Hepatocyte (in vitro differentiated cells): ENCODE measurements at regions not wholly inside any gene's neighbourhood (a gene's known extent, or its start where the extent isn't known, plus 50 kb on each side); places are given as distances from the start of the nearest gene placed in this dataset.

Experiments
- DNase-seq: peaks from one replicate; pipeline ENCODE4 v3.0.0-alpha.2; 2016; ENCODE audit warnings: low spot score
- H2AFZ ChIP-seq: fragments of 200-600 bp; sonication (generic); 2 replicates; pipeline ENCODE4 v1.6.0; 2016; ENCODE audit warnings: antibody characterized with exemption, mild to moderate bottlenecking
- H3K27ac ChIP-seq: fragments of 200-600 bp; sonication (generic); 2 replicates; pipeline ENCODE4 v1.5.1; 2016; ENCODE audit warnings: mild to moderate bottlenecking
- H3K27me3 ChIP-seq: fragments of 200-600 bp; sonication (generic); 2 replicates; pipeline ENCODE4 v1.6.1; 2016
- H3K36me3 ChIP-seq: fragments of 200-600 bp; sonication (generic); replicated peaks from 2 replicates; pipeline ENCODE4 v1.5.1; 2016; ENCODE audit warnings: low read depth; ENCODE audit not compliant: insufficient read depth
- H3K4me1 ChIP-seq: fragments of 200-600 bp; sonication (generic); 2 replicates; pipeline ENCODE4 v1.5.1; 2016; ENCODE audit warnings: mild to moderate bottlenecking, moderate library complexity; ENCODE audit not compliant: insufficient read depth
- H3K4me2 ChIP-seq: fragments of 200-600 bp; sonication (generic); 2 replicates; pipeline ENCODE4 v1.6.0; 2016
- H3K4me3 ChIP-seq: fragments of 200-600 bp; sonication (generic); 2 replicates; pipeline ENCODE4 v1.5.1; 2016; ENCODE audit warnings: mild to moderate bottlenecking
- H3K79me2 ChIP-seq: fragments of 200-600 bp; sonication (generic); 2 replicates; pipeline ENCODE4 v1.6.0; 2017; ENCODE audit warnings: mild to moderate bottlenecking
- H3K9me2 ChIP-seq: fragments of 200-600 bp; sonication (generic); replicated peaks from 2 replicates; pipeline ENCODE4 v1.6.0; 2017; ENCODE audit warnings: mild to moderate bottlenecking; ENCODE audit not compliant: insufficient read depth
- H3K9me3 ChIP-seq: fragments of 200-600 bp; sonication (generic); 2 replicates; pipeline ENCODE4 v1.5.1; 2016; ENCODE audit warnings: low read depth, mild to moderate bottlenecking
- H4K20me1 ChIP-seq: fragments of 200-600 bp; sonication (generic); 2 replicates; pipeline ENCODE4 v1.6.0; 2016; ENCODE audit warnings: mild to moderate bottlenecking; ENCODE audit not compliant: insufficient read depth, poor library complexity, severe bottlenecking
- EZH2 ChIP-seq: fragments of 200-600 bp; sonication (generic); IDR thresholded peaks from 2 replicates; pipeline ENCODE4 v1.6.1; 2016; ENCODE audit warnings: antibody characterized with exemption, mild to moderate bottlenecking, borderline replicate concordance
- EZH2phosphoT487 ChIP-seq: fragments of 200-600 bp; sonication (generic); IDR thresholded peaks from one replicate; pipeline ENCODE4 v1.6.1; 2018; ENCODE audit warnings: antibody characterized with exemption, mild to moderate bottlenecking, low read depth, moderate library complexity; ENCODE audit not compliant: unreplicated experiment, severe bottlenecking
- WGBS: methylation state at CpG from one replicate; pipeline ENCODE4 v1.1.6; 2016; ENCODE audit warnings: low lambda C conversion rate; ENCODE audit errors: missing lambda C conversion rate; 5-methylcytosine and 5-hydroxymethylcytosine counted together
- TF ChIP-seq, protein P1 (sequence below): fragments of 200-600 bp; sonication (generic); IDR thresholded peaks from 2 replicates; pipeline ENCODE4 v1.5.1; 2016; ENCODE audit warnings: antibody characterized with exemption, mild to moderate bottlenecking; ENCODE audit not compliant: poor library complexity

GRCh38 chr13:34139660-34140227 lies 321.8 kb downstream of the RFC3 start:
- no peaks in the 10 kb centered on the region for H3K9me2 ChIP-seq
- H3K27me3 ChIP-seq, result no peaks in the 10 kb centered on the region
- no peak overlapping the region for H2AFZ ChIP-seq
- H3K36me3 ChIP-seq, result no peaks in the 10 kb centered on the region
- WGBS, result 56% methylated on average over 4 of the region's 4 CpGs
- H3K9me3 ChIP-seq, result no peaks in the 10 kb centered on the region
- H3K4me1 ChIP-seq, result no peaks in the 10 kb centered on the region
- H3K4me2 ChIP-seq, result no peak overlapping the region
- no peak overlapping the region for H3K27ac ChIP-seq
- no peaks in the 10 kb centered on the region for H4K20me1 ChIP-seq
- TF ChIP-seq, protein P1, sequence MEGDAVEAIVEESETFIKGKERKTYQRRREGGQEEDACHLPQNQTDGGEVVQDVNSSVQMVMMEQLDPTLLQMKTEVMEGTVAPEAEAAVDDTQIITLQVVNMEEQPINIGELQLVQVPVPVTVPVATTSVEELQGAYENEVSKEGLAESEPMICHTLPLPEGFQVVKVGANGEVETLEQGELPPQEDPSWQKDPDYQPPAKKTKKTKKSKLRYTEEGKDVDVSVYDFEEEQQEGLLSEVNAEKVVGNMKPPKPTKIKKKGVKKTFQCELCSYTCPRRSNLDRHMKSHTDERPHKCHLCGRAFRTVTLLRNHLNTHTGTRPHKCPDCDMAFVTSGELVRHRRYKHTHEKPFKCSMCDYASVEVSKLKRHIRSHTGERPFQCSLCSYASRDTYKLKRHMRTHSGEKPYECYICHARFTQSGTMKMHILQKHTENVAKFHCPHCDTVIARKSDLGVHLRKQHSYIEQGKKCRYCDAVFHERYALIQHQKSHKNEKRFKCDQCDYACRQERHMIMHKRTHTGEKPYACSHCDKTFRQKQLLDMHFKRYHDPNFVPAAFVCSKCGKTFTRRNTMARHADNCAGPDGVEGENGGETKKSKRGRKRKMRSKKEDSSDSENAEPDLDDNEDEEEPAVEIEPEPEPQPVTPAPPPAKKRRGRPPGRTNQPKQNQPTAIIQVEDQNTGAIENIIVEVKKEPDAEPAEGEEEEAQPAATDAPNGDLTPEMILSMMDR, result no peak
- TF ChIP-seq EZH2 (no peak), EZH2phosphoT487 (no peak)
- H3K79me2 ChIP-seq, result no peaks in the 10 kb centered on the region
- H3K4me3 ChIP-seq, result no peak overlapping the region
- DNase-seq, result no peak

GRCh38 chr13:34143637-34144036 lies 325.7 kb downstream of the RFC3 start:
- Histone ChIP-seq H2AFZ (no peak overlapping the region), H3K4me1 (no peaks in the 10 kb centered on the region), H3K4me2 (no peak overlapping the region), H3K36me3 (no peaks in the 10 kb centered on the region), H3K9me2 (no peaks in the 10 kb centered on the region), H3K9me3 (no peaks in the 10 kb centered on the region), H4K20me1 (no peaks in the 10 kb centered on the region), H3K79me2 (no peaks in the 10 kb centered on the region), H3K4me3 (no peak overlapping the region), H3K27ac (no peak overlapping the region), H3K27me3 (no peaks in the 10 kb centered on the region)
- TF ChIP-seq EZH2 (no peak), EZH2phosphoT487 (no peak)
- TF ChIP-seq, protein P1, result no peak
- DNase-seq, result no peak
- 100% methylated on average over 1 of the region's 1 CpG for WGBS

DNA sequence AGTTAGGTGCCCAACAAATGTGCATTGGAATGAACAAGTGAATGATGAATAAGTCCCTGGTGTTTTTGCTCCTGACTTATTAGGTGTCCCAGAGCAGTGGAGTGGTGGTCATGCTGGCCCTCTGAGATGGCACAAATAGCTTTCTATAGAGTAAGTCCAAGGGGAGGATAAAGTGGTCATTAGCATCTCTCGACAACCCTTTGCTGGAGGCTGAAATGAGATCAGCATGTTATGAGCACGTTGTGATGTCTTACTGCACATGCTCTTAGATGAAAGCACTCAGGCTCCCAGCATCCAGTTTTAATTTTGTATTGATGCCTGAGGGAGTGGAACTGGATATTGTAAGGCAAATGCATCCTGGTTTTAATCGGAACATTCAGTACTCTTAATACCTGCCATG lies 326.2 kb downstream of the RFC3 start:
- no peak for DNase-seq
- Histone ChIP-seq H3K4me2 (no peak overlapping the region), H3K27ac (no peak overlapping the region), H3K36me3 (no peaks in the 10 kb centered on the region), H3K4me1 (no peaks in the 10 kb centered on the region), H4K20me1 (no peaks in the 10 kb centered on the region), H2AFZ (no peak overlapping the region), H3K9me3 (no peaks in the 10 kb centered on the region), H3K27me3 (no peaks in the 10 kb centered on the region), H3K4me3 (no peak overlapping the region), H3K79me2 (no peaks in the 10 kb centered on the region), H3K9me2 (no peaks in the 10 kb centered on the region)
- 70% methylated on average over 3 of the region's 3 CpGs for WGBS
- TF ChIP-seq EZH2phosphoT487 (no peak), EZH2 (no peak)
- TF ChIP-seq, protein P1, result no peak

GRCh38 chr13:34145061-34145460 lies 327.1 kb downstream of the RFC3 start:
- no peak overlapping the region for H3K27ac ChIP-seq
- H3K79me2 ChIP-seq, result no peaks in the 10 kb centered on the region
- DNase-seq, result no peak
- no peaks in the 10 kb centered on the region for H3K4me1 ChIP-seq
- H3K4me2 ChIP-seq, result no peak overlapping the region
- H4K20me1 ChIP-seq, result no peaks in the 10 kb centered on the region
- no peak overlapping the region for H2AFZ ChIP-seq
- no peaks in the 10 kb centered on the region for H3K36me3 ChIP-seq
- no peak for TF ChIP-seq EZH2
- TF ChIP-seq, protein P1, result no peak
- TF ChIP-seq EZH2phosphoT487, result no peak
- H3K9me2 ChIP-seq, result no peaks in the 10 kb centered on the region
- WGBS, result 74% methylated on average over 3 of the region's 3 CpGs
- H3K4me3 ChIP-seq, result no peak overlapping the region
- no peaks in the 10 kb centered on the region for H3K9me3 ChIP-seq
- no peaks in the 10 kb centered on the region for H3K27me3 ChIP-seq
